SKM-1 (cell line): ENCODE measurements at regions not wholly inside any gene's neighbourhood (a gene's known extent, or its start where the extent isn't known, plus 50 kb on each side); places are given as distances from the start of the nearest gene placed in this dataset.
"Not testable (repeated sequence)": the region's sequence is repeated elsewhere in the genome, so short reads cannot be mapped to it uniquely, and the experiment has no call there.

Source experiments
- DNase-seq: peaks from one replicate; lab custom pipeline; 2025; ENCODE audit not compliant: unreplicated experiment; lab: John Stamatoyannopoulos, UW

GRCh38 chr18:11467611-11468010 lies 141.8 kb upstream of the SLC35G4 start:
- DNase-seq: no peak

- DNase-seq: no peak
These were observed 145.3 kb upstream of the SLC35G4 start for GRCh38 chr18:11464129-11464528.

- no peak for DNase-seq
These were observed 150.9 kb upstream of the SLC35G4 start for GRCh38 chr18:11458447-11458846.

- not testable (repeated sequence) for DNase-seq
These were observed 151.5 kb upstream of the SLC35G4 start for GRCh38 chr18:11457853-11458252.

GRCh38 chr18:11454040-11454439 lies 155.4 kb upstream of the SLC35G4 start:
- DNase-seq: no peak

- DNase-seq: not testable (repeated sequence)
These were observed 165.2 kb upstream of the SLC35G4 start for GRCh38 chr18:11444169-11444568.

- no peak for DNase-seq
These were observed 172.3 kb upstream of the SLC35G4 start for GRCh38 chr18:11437046-11437445.

- DNase-seq: no peak
These were observed 177.0 kb upstream of the SLC35G4 start for GRCh38 chr18:11432360-11432811.

- DNase-seq: no peak
These were observed 179.5 kb upstream of the SLC35G4 start for GRCh38 chr18:11429876-11430275.

- DNase-seq: no peak
These were observed 184.2 kb upstream of the SLC35G4 start for GRCh38 chr18:11425211-11425610.

- no peak for DNase-seq
These were observed 190.1 kb upstream of the SLC35G4 start for GRCh38 chr18:11419338-11419737.

- DNase-seq: no peak
These were observed 196.6 kb upstream of the SLC35G4 start for GRCh38 chr18:11412811-11413210.

- DNase-seq: no peak
These were observed 198.3 kb upstream of the SLC35G4 start for GRCh38 chr18:11411048-11411447.

GRCh38 chr18:11408555-11409065 lies 200.8 kb upstream of the SLC35G4 start:
- no peak for DNase-seq

GRCh38 chr18:11407940-11408339 lies 201.5 kb upstream of the SLC35G4 start:
- DNase-seq: no peak

- no peak for DNase-seq
These were observed 203.6 kb upstream of the SLC35G4 start for GRCh38 chr18:11405804-11406203.

GRCh38 chr18:11400703-11401102 lies 208.7 kb upstream of the SLC35G4 start:
- no peak for DNase-seq

- no peak for DNase-seq
These were observed 210.8 kb upstream of the SLC35G4 start for GRCh38 chr18:11398625-11399024.

GRCh38 chr18:11392980-11393885 lies 216.2 kb upstream of the SLC35G4 start:
- DNase-seq: no peak

GRCh38 chr18:11392292-11392691 lies 217.1 kb upstream of the SLC35G4 start:
- no peak for DNase-seq

- DNase-seq: no peak
These were observed 217.7 kb upstream of the SLC35G4 start for GRCh38 chr18:11391661-11392060.
